Putamen (tissue), 1 donor: ENCODE measurements at regions not wholly inside any gene's neighbourhood (a gene's known extent, or its start where the extent isn't known, plus 50 kb on each side); places are given as distances from the start of the nearest gene placed in this dataset.
"Not testable (repeated sequence)": the region's sequence is repeated elsewhere in the genome, so short reads cannot be mapped to it uniquely, and the experiment has no call there.

ENCODE experiments used
- DNase-seq: peaks from one replicate; pipeline ENCODE4 v3.0.0-alpha.2; 2016; ENCODE audit warnings: low spot score

GRCh38 chr15:57881361-57881760 lies 174.8 kb downstream of the POLR2M start:
- DNase-seq: no peak

GRCh38 chr15:57881972-57882371 lies 175.5 kb downstream of the POLR2M start:
- no peak for DNase-seq

- DNase-seq: no peak
These were observed 177.2 kb downstream of the POLR2M start for GRCh38 chr15:57883701-57884100.

GRCh38 chr15:57884936-57885335 lies 178.4 kb downstream of the POLR2M start:
- no peak for DNase-seq

GRCh38 chr15:57885435-57885834 lies 178.9 kb downstream of the POLR2M start:
- DNase-seq: no peak

GRCh38 chr15:57887825-57888224 lies 177.7 kb downstream of the ALDH1A2 start:
- DNase-seq: no peak

- DNase-seq: no peak
These were observed 175.2 kb downstream of the ALDH1A2 start for GRCh38 chr15:57890351-57890750.

GRCh38 chr15:57890878-57891277 lies 174.6 kb downstream of the ALDH1A2 start:
- no peak for DNase-seq

- no peak for DNase-seq
These were observed 173.3 kb downstream of the ALDH1A2 start for GRCh38 chr15:57892181-57892580.

GRCh38 chr15:57893040-57893439 lies 172.5 kb downstream of the ALDH1A2 start:
- DNase-seq: no peak

GRCh38 chr15:57895291-57895690 lies 170.2 kb downstream of the ALDH1A2 start:
- no peak for DNase-seq

GRCh38 chr15:57896114-57896513 lies 169.4 kb downstream of the ALDH1A2 start:
- DNase-seq: no peak

- DNase-seq: not testable (repeated sequence)
These were observed 168.6 kb downstream of the ALDH1A2 start for GRCh38 chr15:57896899-57897298.

GRCh38 chr15:57897870-57898269 lies 167.6 kb downstream of the ALDH1A2 start:
- no peak for DNase-seq

GRCh38 chr15:57902155-57902554 lies 163.4 kb downstream of the ALDH1A2 start:
- DNase-seq: no peak
